ENCODE measurements at regions not wholly inside any gene's neighbourhood (a gene's known extent, or its start where the extent isn't known, plus 50 kb on each side); places are given as distances from the start of the nearest gene placed in this dataset.

DNA sequence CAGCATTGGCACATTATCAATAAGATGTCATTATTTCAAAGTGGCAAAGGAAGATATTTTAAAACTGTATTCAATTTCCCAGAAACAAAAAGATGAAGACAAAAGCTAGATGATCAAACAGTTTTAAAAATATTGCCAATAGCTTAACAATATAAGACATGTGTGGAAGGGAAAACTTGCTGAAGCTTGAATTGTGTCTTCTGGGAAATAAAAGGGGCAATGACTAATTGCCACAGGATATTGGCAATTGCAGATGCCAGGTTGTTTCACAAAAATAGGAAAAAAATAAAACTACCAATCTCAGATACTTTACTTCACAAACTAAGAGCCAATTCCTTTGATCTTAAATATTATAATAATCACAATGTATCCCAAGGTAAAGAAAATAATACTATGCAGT lies 679.8 kb upstream of the ADAMTS5 start:
- H3K27me3 Mint-ChIP-seq (ENCODE audit: low read depth): no peaks in the 10 kb centered on the region
- H3K9me3 Mint-ChIP-seq: peaks cover 4% of the 10 kb centered on the region
- TF ChIP-seq CTCF (IDR thresholded peaks at IDR 0.05; ENCODE audit: unreplicated experiment in 3 of 3): no peak
- no peaks in the 10 kb centered on the region for H3K36me3 Mint-ChIP-seq (ENCODE audit: low read depth)
- no peaks in the 10 kb centered on the region for H3K4me1 Mint-ChIP-seq
- no peak overlapping the region for H3K27ac Mint-ChIP-seq
- H3K4me3 Mint-ChIP-seq: no peak overlapping the region

DNA sequence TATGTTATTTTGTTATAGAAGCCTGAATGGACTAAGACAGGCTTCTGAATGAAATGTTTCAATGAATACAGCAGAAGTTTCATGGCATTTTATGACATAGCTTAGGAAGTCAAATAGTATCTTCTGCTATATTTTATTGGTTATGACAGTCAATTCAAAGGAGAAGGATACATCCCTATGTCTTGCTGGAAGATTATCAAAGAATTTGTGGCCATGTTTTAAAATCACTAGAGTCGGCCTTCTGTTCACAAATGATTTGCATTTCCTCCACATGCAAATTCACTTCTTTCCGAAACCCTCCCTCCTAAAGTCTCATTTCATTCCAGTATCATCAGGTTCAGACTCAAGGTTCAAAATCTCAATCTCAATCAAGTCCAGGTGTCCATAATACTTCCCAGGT lies 679.2 kb upstream of the ADAMTS5 start:
- no peak overlapping the region for H3K27ac Mint-ChIP-seq
- no peaks in the 10 kb centered on the region for H3K27me3 Mint-ChIP-seq (ENCODE audit: low read depth)
- no peaks in the 10 kb centered on the region for H3K4me1 Mint-ChIP-seq
- peaks cover 4% of the 10 kb centered on the region for H3K9me3 Mint-ChIP-seq
- no peak for TF ChIP-seq CTCF (IDR thresholded peaks at IDR 0.05; ENCODE audit: unreplicated experiment in 3 of 3)
- no peak overlapping the region for H3K4me3 Mint-ChIP-seq
- no peaks in the 10 kb centered on the region for H3K36me3 Mint-ChIP-seq (ENCODE audit: low read depth)

DNA sequence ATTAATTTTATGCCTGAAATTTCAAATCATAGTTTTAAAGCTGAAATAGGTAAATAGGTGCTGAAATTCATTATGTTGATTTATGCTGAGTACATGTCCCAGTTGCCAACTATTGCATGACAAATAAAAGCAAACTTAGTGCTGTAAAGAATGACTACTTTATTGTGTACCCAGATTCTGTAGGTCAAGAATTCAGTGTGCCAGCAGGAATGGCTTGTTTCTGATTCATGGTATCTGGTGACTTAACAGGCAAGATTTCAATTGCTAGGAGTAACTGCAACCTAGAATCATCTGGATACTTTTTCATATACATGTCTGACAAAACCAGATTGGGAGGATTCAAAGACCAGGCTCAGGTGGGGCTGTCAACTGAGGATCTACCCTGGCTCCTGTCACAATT lies 678.4 kb upstream of the ADAMTS5 start:
- no peaks in the 10 kb centered on the region for H3K9me3 Mint-ChIP-seq
- H3K27me3 Mint-ChIP-seq (ENCODE audit: low read depth): no peaks in the 10 kb centered on the region
- H3K4me1 Mint-ChIP-seq: no peaks in the 10 kb centered on the region
- no peak for TF ChIP-seq CTCF (IDR thresholded peaks at IDR 0.05; ENCODE audit: unreplicated experiment in 3 of 3)
- H3K27ac Mint-ChIP-seq: no peak overlapping the region
- no peak overlapping the region for H3K4me3 Mint-ChIP-seq
- H3K36me3 Mint-ChIP-seq (ENCODE audit: low read depth): no peaks in the 10 kb centered on the region

- H3K4me3 Mint-ChIP-seq: no peak overlapping the region
- no peaks in the 10 kb centered on the region for H3K9me3 Mint-ChIP-seq
- no peak for TF ChIP-seq CTCF (IDR thresholded peaks at IDR 0.05; ENCODE audit: unreplicated experiment in 3 of 3)
- peaks cover 4% of the 10 kb centered on the region for H3K4me1 Mint-ChIP-seq
- H3K36me3 Mint-ChIP-seq (ENCODE audit: low read depth): no peaks in the 10 kb centered on the region
- H3K27me3 Mint-ChIP-seq (ENCODE audit: low read depth): no peaks in the 10 kb centered on the region
- no peak overlapping the region for H3K27ac Mint-ChIP-seq
These were observed 676.4 kb upstream of the ADAMTS5 start for GRCh38 chr21:27643326-27643725.

GRCh38 chr21:27639286-27639685 lies 672.4 kb upstream of the ADAMTS5 start:
- Mint-ChIP-seq H3K27ac (no peak overlapping the region), H3K36me3 (ENCODE audit: low read depth) (no peaks in the 10 kb centered on the region)

More at GRCh38 chr21:27639286-27639685, 672.4 kb upstream of the ADAMTS5 start:
- TF ChIP-seq CTCF (IDR thresholded peaks at IDR 0.05; ENCODE audit: unreplicated experiment in 3 of 3): no peak
- Mint-ChIP-seq H3K27me3 (ENCODE audit: low read depth) (no peaks in the 10 kb centered on the region), H3K4me1 (peaks cover 19% of the 10 kb centered on the region), H3K4me3 (no peak overlapping the region), H3K9me3 (no peaks in the 10 kb centered on the region)

All from nephron (organoid).